GM12864 (cell line): ENCODE measurements at regions not wholly inside any gene's neighbourhood (a gene's known extent, or its start where the extent isn't known, plus 50 kb on each side); places are given as distances from the start of the nearest gene placed in this dataset.

Experiments used
- DNase-seq: peaks from one replicate; pipeline ENCODE4 v3.0.0-alpha.2; 2011; ENCODE audit warnings: low read depth
- H3K4me3 ChIP-seq: 2 replicates; pipeline ENCODE4 v1.5.1; 2011; ENCODE audit warnings: mild to moderate bottlenecking, low read depth, low read length, control low read depth
- CTCF ChIP-seq: IDR thresholded peaks from 2 replicates; pipeline ENCODE4 v1.5.1; 2011; ENCODE audit warnings: low read depth, mild to moderate bottlenecking, moderate library complexity, low read length, control low read depth, inconsistent platforms; ENCODE audit errors: missing control alignments

GRCh38 chr2:173792741-173793140 is 172.4 kb downstream of the SP3 start:
- no peak for TF ChIP-seq CTCF
- H3K4me3 ChIP-seq = no peak overlapping the region
- DNase-seq = no peak

GRCh38 chr2:173793709-173794565 is 171.2 kb downstream of the SP3 start:
- no peak overlapping the region for H3K4me3 ChIP-seq
- DNase-seq = no peak
- TF ChIP-seq CTCF = no peak

- H3K4me3 ChIP-seq = no peak overlapping the region
- DNase-seq = no peak
- TF ChIP-seq CTCF = no peak
These were observed 167.4 kb downstream of the SP3 start for GRCh38 chr2:173797586-173798263.

- no peak overlapping the region for H3K4me3 ChIP-seq
These were observed 162.7 kb downstream of the SP3 start for GRCh38 chr2:173802518-173802917.

GRCh38 chr2:173803449-173803848 is 161.7 kb downstream of the SP3 start:
- TF ChIP-seq CTCF = no peak
- no peak overlapping the region for H3K4me3 ChIP-seq
- no peak for DNase-seq

More at GRCh38 chr2:173802518-173802917, 162.7 kb downstream of the SP3 start:
- TF ChIP-seq CTCF = no peak
- DNase-seq = no peak

GRCh38 chr2:173806761-173807160 is 158.4 kb downstream of the SP3 start:
- DNase-seq = no peak
- H3K4me3 ChIP-seq = no peak overlapping the region
- TF ChIP-seq CTCF = no peak
